ENCODE measurements at regions not wholly inside any gene's neighbourhood (a gene's known extent, or its start where the extent isn't known, plus 50 kb on each side); places are given as distances from the start of the nearest gene placed in this dataset.

DNA sequence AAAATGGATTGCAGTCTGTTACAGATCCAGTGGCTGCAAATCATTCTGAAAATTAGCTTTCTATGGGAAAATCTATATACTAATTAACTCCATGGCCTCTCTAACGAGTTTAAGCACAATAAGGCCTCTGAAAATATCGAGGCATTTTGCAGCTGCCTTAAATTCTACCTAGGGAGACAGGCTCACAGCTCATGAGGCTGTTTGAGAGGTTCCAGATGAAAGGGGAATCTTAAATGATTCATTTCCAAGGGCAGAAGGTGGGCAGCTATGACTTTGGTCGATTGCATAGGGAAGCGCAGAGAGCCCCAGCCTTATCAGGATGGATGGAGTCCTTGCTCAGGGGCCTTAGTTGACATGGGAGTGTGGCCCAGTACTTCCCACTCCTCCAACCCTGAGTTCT is 216.8 kb upstream of the POU3F1 start:
- no peak overlapping the region for H2AFZ ChIP-seq (ENCODE audit: low read depth, low read length, poor library complexity, severe bottlenecking)
- peaks cover 0 to 2% of the 10 kb centered on the region in 2 experiments; a peak in 1 of 4 replicates for H3K4me1 ChIP-seq (ENCODE audit: control insufficient read depth in 1 of 2, insufficient read depth in 2 of 2, low read length in 2 of 2)
- ChIA-PET RAD21 (ENCODE audit: low non-redundant PET in 1 of 2, low total read pairs in 2 of 2, uncharacterized antibody in 2 of 2, unreplicated experiment in 2 of 2) (no interaction called here), POLR2A (no interaction called here), CTCF (no interaction called here)
- H3K36me3 ChIP-seq (ENCODE audit: control insufficient read depth in 1 of 2, insufficient read depth in 2 of 2, low read length in 2 of 2): no peaks in the 10 kb centered on the region
- no peak overlapping the region for H3K9ac ChIP-seq (ENCODE audit: low read length)
- H3K27me3 ChIP-seq (ENCODE audit: insufficient read depth, low read length): peaks cover 34% of the 10 kb centered on the region
- intact Hi-C loops (cut with micrococcal nuclease): no loop called here
- H3K4me2 ChIP-seq (ENCODE audit: low read length): no peak overlapping the region
- no peaks in the 10 kb centered on the region for H3K9me2 ChIP-seq (ENCODE audit: insufficient read depth)
- H3K79me2 ChIP-seq (ENCODE audit: insufficient read depth, low read length): no peaks in the 10 kb centered on the region
- no peaks in the 10 kb centered on the region for H4K20me1 ChIP-seq (ENCODE audit: insufficient read depth)
- DNase-seq (ENCODE audit: low read depth, low spot score) (no peak), ATAC-seq (no peak)
- H3K27ac ChIP-seq (ENCODE audit: low read depth, low read length): no peak overlapping the region
- H3K4me3 ChIP-seq (replicated peaks in 1 of 2; ENCODE audit: low read depth in 1 of 2, low read length in 2 of 2): no peak overlapping the region
- BruUV-seq (replicated peaks): no TSS peak
- TF ChIP-seq ZNF274 (IDR thresholded peaks at IDR 0.05; ENCODE audit: low read depth, low read length) (no peak), SP1 (IDR thresholded peaks at IDR 0.05; ENCODE audit: low read depth) (no peak), FOSL1 (IDR thresholded peaks at IDR 0.05; ENCODE audit: low read depth) (no peak), POLR2AphosphoS5 (IDR thresholded peaks at IDR 0.05; ENCODE audit: low read depth, low read length) (no peak), SRF (IDR thresholded peaks at IDR 0.05; ENCODE audit: low read depth) (no peak), REST (IDR thresholded peaks at IDR 0.05; ENCODE audit: low read depth) (no peak), TCF7L2 (IDR thresholded peaks at IDR 0.05; ENCODE audit: borderline replicate concordance, extremely low read depth, insufficient read depth, insufficient read length) (no peak), CTCF (IDR thresholded peaks at IDR 0.05 in 2 of 3, conservative IDR thresholded peaks at IDR 0.05 in 1 of 3; ENCODE audit: borderline replicate concordance in 1 of 3, insufficient read depth in 1 of 3, low read depth in 2 of 3, low read length in 2 of 3) (no peak), ZFX (IDR thresholded peaks at IDR 0.05) (no peak), EZH2 (IDR thresholded peaks at IDR 0.05) (no peak), CBX3 (IDR thresholded peaks at IDR 0.05; ENCODE audit: low read depth) (no peak), CEBPB (IDR thresholded peaks at IDR 0.05; ENCODE audit: low read depth) (no peak), EZH2phosphoT487 (IDR thresholded peaks at IDR 0.05; ENCODE audit: borderline replicate concordance) (no peak), MAX (IDR thresholded peaks at IDR 0.05) (no peak), EGR1 (IDR thresholded peaks at IDR 0.05; ENCODE audit: low read depth) (no peak), JUND (IDR thresholded peaks at IDR 0.05) (no peak), SIN3A (IDR thresholded peaks at IDR 0.05; ENCODE audit: low read depth) (no peak), ELF1 (IDR thresholded peaks at IDR 0.05; ENCODE audit: borderline replicate concordance, low read depth) (no peak)
- TF ChIP-seq, protein P1, sequence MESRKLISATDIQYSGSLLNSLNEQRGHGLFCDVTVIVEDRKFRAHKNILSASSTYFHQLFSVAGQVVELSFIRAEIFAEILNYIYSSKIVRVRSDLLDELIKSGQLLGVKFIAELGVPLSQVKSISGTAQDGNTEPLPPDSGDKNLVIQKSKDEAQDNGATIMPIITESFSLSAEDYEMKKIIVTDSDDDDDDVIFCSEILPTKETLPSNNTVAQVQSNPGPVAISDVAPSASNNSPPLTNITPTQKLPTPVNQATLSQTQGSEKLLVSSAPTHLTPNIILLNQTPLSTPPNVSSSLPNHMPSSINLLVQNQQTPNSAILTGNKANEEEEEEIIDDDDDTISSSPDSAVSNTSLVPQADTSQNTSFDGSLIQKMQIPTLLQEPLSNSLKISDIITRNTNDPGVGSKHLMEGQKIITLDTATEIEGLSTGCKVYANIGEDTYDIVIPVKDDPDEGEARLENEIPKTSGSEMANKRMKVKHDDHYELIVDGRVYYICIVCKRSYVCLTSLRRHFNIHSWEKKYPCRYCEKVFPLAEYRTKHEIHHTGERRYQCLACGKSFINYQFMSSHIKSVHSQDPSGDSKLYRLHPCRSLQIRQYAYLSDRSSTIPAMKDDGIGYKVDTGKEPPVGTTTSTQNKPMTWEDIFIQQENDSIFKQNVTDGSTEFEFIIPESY (IDR thresholded peaks at IDR 0.05; ENCODE audit: extremely low read depth, insufficient replicate concordance, low read length): no peak
- TF ChIP-seq, protein P2, sequence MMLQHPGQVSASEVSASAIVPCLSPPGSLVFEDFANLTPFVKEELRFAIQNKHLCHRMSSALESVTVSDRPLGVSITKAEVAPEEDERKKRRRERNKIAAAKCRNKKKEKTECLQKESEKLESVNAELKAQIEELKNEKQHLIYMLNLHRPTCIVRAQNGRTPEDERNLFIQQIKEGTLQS (IDR thresholded peaks at IDR 0.05): no peak
- H3K9me3 ChIP-seq (ENCODE audit: control insufficient read depth in 1 of 2, insufficient read depth in 1 of 2, low read depth in 1 of 2, low read length in 2 of 2): no peaks in the 10 kb centered on the region
